PC-9 (cell line): ENCODE measurements at regions not wholly inside any gene's neighbourhood (a gene's known extent, or its start where the extent isn't known, plus 50 kb on each side); places are given as distances from the start of the nearest gene placed in this dataset.

Experiments used
- BruUV-seq: library from RNA; stranded (reverse); fragments of 400-500 nt; replicated peaks from 2 replicates; lab custom pipeline; 2021; lab: Mats Ljungman, UMichigan
- CTCF ChIA-PET: fragments of 300-600 bp; sonication (Branson Sonifier 250); formaldehyde crosslinking; loops from one replicate; lab custom pipeline; 2022; ENCODE audit warnings: antibody characterized with exemption; lab: Charles Lee
- POLR2A ChIA-PET: fragments of 300-600 bp; sonication (Branson Sonifier 250); formaldehyde crosslinking; loops from one replicate; lab custom pipeline; 2022; ENCODE audit warnings: antibody characterized with exemption; ENCODE audit not compliant: unreplicated experiment; lab: Charles Lee
- DNase-seq, 2 experiments: peaks; one replicate each; pipeline versions ENCODE4 v3.0.0 to v3.0.0-alpha.2; 2015 to 2022; ENCODE audit warnings: mixed read lengths in 1 of 2
- H2AFZ ChIP-seq: fragments of 200-600 bp; sonication (generic); 2 replicates; pipeline ENCODE4 v1.8.1; 2017; ENCODE audit warnings: antibody characterized with exemption
- H3F3A ChIP-seq: fragments of 200-600 bp; sonication (generic); 2 replicates; pipeline ENCODE4 v1.8.1; 2017; ENCODE audit warnings: antibody characterized with exemption, mild to moderate bottlenecking, low read depth; ENCODE audit not compliant: insufficient read depth
- H3K27ac ChIP-seq: fragments of 200-600 bp; sonication (generic); 2 replicates; pipeline ENCODE4 v1.6.1; 2016; ENCODE audit warnings: mixed run types
- H3K27me3 ChIP-seq: fragments of 200-600 bp; sonication (generic); 2 replicates; pipeline ENCODE4 v1.6.1; 2016; ENCODE audit warnings: low read depth, mixed run types; ENCODE audit not compliant: insufficient read depth
- H3K36me3 ChIP-seq: fragments of 200-600 bp; sonication (generic); 2 replicates; pipeline ENCODE4 v1.6.1; 2016; ENCODE audit warnings: low read depth, mixed run types
- H3K4me1 ChIP-seq: fragments of 200-600 bp; sonication (generic); replicated peaks from 2 replicates; pipeline ENCODE4 v1.6.1; 2016; ENCODE audit warnings: mixed run types; ENCODE audit not compliant: insufficient read depth
- H3K4me2 ChIP-seq: fragments of 200-600 bp; sonication (generic); 2 replicates; pipeline ENCODE4 v1.6.1; 2017; ENCODE audit warnings: mixed run types
- H3K4me3 ChIP-seq: fragments of 200-600 bp; sonication (generic); 2 replicates; pipeline ENCODE4 v1.6.1; 2016; ENCODE audit warnings: mixed run types
- H3K79me2 ChIP-seq: fragments of 200-600 bp; sonication (generic); 2 replicates; pipeline ENCODE4 v1.6.1; 2017; ENCODE audit warnings: low read depth, mixed run types
- H3K9me2 ChIP-seq: fragments of 200-600 bp; sonication (generic); 2 replicates; pipeline ENCODE4 v1.8.1; 2017; ENCODE audit warnings: mild to moderate bottlenecking; ENCODE audit not compliant: insufficient read depth
- H3K9me3 ChIP-seq: fragments of 200-600 bp; sonication (generic); 2 replicates; pipeline ENCODE4 v1.8.1; 2016; ENCODE audit warnings: low read depth; ENCODE audit not compliant: insufficient read depth
- H4K20me1 ChIP-seq: fragments of 200-600 bp; sonication (generic); 2 replicates; pipeline ENCODE4 v1.8.1; 2017; ENCODE audit not compliant: insufficient read depth
- EZH2 ChIP-seq: fragments of 200-600 bp; sonication (generic); IDR thresholded peaks from 2 replicates; pipeline ENCODE4 v1.8.0; 2017; ENCODE audit warnings: antibody characterized with exemption, low read depth
- intact Hi-C: fragments of 100-400 bp; cut with micrococcal nuclease; formaldehyde crosslinking; loops from one replicate; pipeline ENCODE4 v1.10.0; 2022; ENCODE audit not compliant: unreplicated experiment
- TF ChIP-seq, protein P1 (sequence below): fragments of 200-600 bp; sonication (generic); conservative IDR thresholded peaks from 2 replicates; pipeline ENCODE4 v1.6.1; 2017; ENCODE audit warnings: mixed run types, antibody characterized with exemption, mild to moderate bottlenecking, moderate library complexity

DNA sequence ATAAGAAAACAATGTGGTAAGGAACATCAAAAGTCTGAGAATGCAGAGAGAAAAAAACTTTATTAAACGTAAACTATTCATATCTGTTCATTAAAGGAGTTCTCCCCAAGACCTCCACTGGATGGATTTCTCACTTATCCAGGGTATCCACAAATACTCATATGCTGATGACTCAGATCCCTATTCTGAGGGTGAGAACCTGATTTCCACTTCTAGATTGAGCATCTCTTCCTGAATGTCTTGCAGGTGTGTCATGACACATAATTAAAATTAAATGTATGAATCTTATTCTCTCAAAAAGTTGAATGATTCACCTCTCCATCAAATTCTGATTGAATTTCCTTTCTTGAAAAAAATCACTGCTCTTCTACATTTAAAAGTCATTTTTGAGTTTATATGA lies 199.9 kb downstream of the MFSD1 start:
- H3K4me1 ChIP-seq = no peaks in the 10 kb centered on the region
- TF ChIP-seq, protein P1, sequence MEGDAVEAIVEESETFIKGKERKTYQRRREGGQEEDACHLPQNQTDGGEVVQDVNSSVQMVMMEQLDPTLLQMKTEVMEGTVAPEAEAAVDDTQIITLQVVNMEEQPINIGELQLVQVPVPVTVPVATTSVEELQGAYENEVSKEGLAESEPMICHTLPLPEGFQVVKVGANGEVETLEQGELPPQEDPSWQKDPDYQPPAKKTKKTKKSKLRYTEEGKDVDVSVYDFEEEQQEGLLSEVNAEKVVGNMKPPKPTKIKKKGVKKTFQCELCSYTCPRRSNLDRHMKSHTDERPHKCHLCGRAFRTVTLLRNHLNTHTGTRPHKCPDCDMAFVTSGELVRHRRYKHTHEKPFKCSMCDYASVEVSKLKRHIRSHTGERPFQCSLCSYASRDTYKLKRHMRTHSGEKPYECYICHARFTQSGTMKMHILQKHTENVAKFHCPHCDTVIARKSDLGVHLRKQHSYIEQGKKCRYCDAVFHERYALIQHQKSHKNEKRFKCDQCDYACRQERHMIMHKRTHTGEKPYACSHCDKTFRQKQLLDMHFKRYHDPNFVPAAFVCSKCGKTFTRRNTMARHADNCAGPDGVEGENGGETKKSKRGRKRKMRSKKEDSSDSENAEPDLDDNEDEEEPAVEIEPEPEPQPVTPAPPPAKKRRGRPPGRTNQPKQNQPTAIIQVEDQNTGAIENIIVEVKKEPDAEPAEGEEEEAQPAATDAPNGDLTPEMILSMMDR = no peak
- no peak for TF ChIP-seq EZH2
- no peak overlapping the region for H3K4me2 ChIP-seq
- CTCF ChIA-PET = no interaction called here
- H3F3A ChIP-seq = no peaks in the 10 kb centered on the region
- no peaks in the 10 kb centered on the region for H3K79me2 ChIP-seq
- POLR2A ChIA-PET = no interaction called here
- H4K20me1 ChIP-seq = no peaks in the 10 kb centered on the region
- no TSS peak for BruUV-seq
- intact Hi-C loops = no loop called here
- no peak for DNase-seq
- H3K27me3 ChIP-seq = no peaks in the 10 kb centered on the region
- H3K4me3 ChIP-seq = no peak overlapping the region
- no peaks in the 10 kb centered on the region for H3K9me2 ChIP-seq
- no peak overlapping the region for H3K27ac ChIP-seq
- 0 out of 2 replicates have a peak overlapping the region, but pooled peaks have one; percentile 6 for H2AFZ ChIP-seq
- H3K36me3 ChIP-seq = no peaks in the 10 kb centered on the region
- no peaks in the 10 kb centered on the region for H3K9me3 ChIP-seq

DNA sequence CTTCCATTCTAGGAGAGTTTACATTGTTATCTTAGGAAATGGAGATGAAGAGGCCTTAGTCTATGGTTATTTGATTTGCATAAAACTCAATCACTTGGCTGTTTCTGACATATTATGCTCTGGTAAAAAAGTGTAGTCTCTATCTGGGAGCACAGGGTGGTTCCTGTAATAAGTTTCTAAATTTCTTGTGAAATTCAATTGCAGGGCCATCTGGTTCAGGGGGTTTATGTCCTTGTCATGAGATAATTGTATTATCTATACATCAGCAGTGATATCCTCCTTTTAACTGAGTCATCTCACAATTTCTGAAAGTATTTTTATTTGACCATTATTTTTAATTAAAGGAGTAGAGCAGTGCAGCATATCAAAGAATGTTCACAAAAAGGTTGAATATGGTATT lies 203.3 kb downstream of the MFSD1 start:
- Histone ChIP-seq H3K27ac (no peak overlapping the region), H3F3A (no peaks in the 10 kb centered on the region), H3K36me3 (no peaks in the 10 kb centered on the region), H3K79me2 (no peaks in the 10 kb centered on the region), H3K9me3 (no peaks in the 10 kb centered on the region), H2AFZ (no peak overlapping the region), H4K20me1 (no peaks in the 10 kb centered on the region), H3K27me3 (no peaks in the 10 kb centered on the region), H3K9me2 (no peaks in the 10 kb centered on the region), H3K4me2 (no peak overlapping the region), H3K4me1 (no peaks in the 10 kb centered on the region), H3K4me3 (no peak overlapping the region)
- CTCF ChIA-PET = no interaction called here
- POLR2A ChIA-PET = no interaction called here
- no TSS peak for BruUV-seq
- intact Hi-C loops = no loop called here
- DNase-seq = no peak
- TF ChIP-seq, protein P1 = no peak
- no peak for TF ChIP-seq EZH2

DNA sequence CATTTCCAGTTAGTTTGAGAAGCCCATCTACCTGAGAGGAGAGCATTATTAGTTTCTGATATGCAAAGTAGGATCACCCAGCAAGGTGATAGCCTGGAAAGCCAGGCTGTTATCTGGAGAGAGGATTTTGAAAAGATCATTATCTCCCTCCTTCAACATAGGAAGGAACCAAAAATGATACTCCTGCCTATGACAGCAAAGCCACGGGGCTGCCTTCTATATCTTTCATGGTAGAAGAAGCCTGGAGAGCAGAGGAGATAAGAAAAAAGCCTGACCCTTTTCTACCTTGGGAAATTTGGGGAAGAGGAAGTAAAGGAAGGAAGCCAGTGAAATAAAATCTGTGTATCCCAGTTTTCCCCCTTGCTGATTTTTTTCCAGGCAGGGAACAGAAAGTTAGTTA lies 205.5 kb downstream of the MFSD1 start:
- H3K4me3 ChIP-seq = no peak overlapping the region
- no peaks in the 10 kb centered on the region for H3K36me3 ChIP-seq
- no peak overlapping the region for H3K27ac ChIP-seq
- no TSS peak for BruUV-seq
- no peaks in the 10 kb centered on the region for H4K20me1 ChIP-seq
- no peaks in the 10 kb centered on the region for H3K4me1 ChIP-seq
- ChIA-PET POLR2A (no interaction called here), CTCF (no interaction called here)
- no peak for DNase-seq
- H3K9me2 ChIP-seq = no peaks in the 10 kb centered on the region
- no peaks in the 10 kb centered on the region for H3K79me2 ChIP-seq
- TF ChIP-seq EZH2 = no peak
- TF ChIP-seq, protein P1 = no peak
- intact Hi-C loops = no loop called here
- H3K27me3 ChIP-seq = no peaks in the 10 kb centered on the region
- no peaks in the 10 kb centered on the region for H3K9me3 ChIP-seq
- no peak overlapping the region for H2AFZ ChIP-seq
- H3F3A ChIP-seq = no peaks in the 10 kb centered on the region
- no peak overlapping the region for H3K4me2 ChIP-seq
